Naive thymus-derived CD4-positive, alpha-beta T cell (primary cell): ENCODE measurements at regions not wholly inside any gene's neighbourhood (a gene's known extent, or its start where the extent isn't known, plus 50 kb on each side); places are given as distances from the start of the nearest gene placed in this dataset.

Experiments
- ATAC-seq: fragments of 150-1000 bp; cut with Tn5 transposase; 2 replicates; pipeline ENCODE4 v1.10.0; 2021; ENCODE audit warnings: mild to moderate bottlenecking, moderate library complexity
- CTCF ChIA-PET: fragments of 350-600 bp; sonication (Branson Sonifier 250); formaldehyde crosslinking; loops from one replicate; lab custom pipeline; 2021; ENCODE audit warnings: antibody characterized with exemption; lab: Charles Lee
- POLR2A ChIA-PET: fragments of 350-600 bp; sonication (Branson Sonifier 250); formaldehyde crosslinking; loops from one replicate; lab custom pipeline; 2021; ENCODE audit warnings: antibody characterized with exemption, inconsistent platforms; lab: Charles Lee
- DNase-seq, 9 donors: peaks; one replicate each; pipeline versions ENCODE4 v3.0.0 to v3.0.0-alpha.2; 2020 to 2022; ENCODE audit warnings: mixed read lengths in 1 of 9
- H3K27ac ChIP-seq: one replicate; pipeline ENCODE4 v1.7.0; 2013; ENCODE audit warnings: mild to moderate bottlenecking, low read depth, low read length, moderate library complexity
- H3K27me3 ChIP-seq, 2 donors: one replicate each; pipeline ENCODE4 v1.7.0; 2013; ENCODE audit warnings: low read length in 2 of 2, mild to moderate bottlenecking in 2 of 2, moderate library complexity in 2 of 2; ENCODE audit not compliant: control insufficient read depth in 2 of 2, insufficient read depth in 2 of 2
- H3K36me3 ChIP-seq, 3 experiments: 1 replicate in 2 of 3; 2 replicates in 1 of 3; pipeline ENCODE4 v1.7.0; 2013; ENCODE audit warnings: low read length in 3 of 3, mild to moderate bottlenecking in 3 of 3, moderate library complexity in 1 of 3; ENCODE audit not compliant: insufficient read depth in 3 of 3, control insufficient read depth in 2 of 3
- H3K4me1 ChIP-seq, 2 donors: one replicate each; pipeline ENCODE4 v1.7.0; 2013; ENCODE audit warnings: low read length in 2 of 2, mild to moderate bottlenecking in 2 of 2, moderate library complexity in 1 of 2; ENCODE audit not compliant: control insufficient read depth in 2 of 2, insufficient read depth in 2 of 2
- H3K4me3 ChIP-seq: 2 replicates; pipeline ENCODE4 v1.7.0; 2013; ENCODE audit warnings: mild to moderate bottlenecking, low read length
- H3K9me3 ChIP-seq, 3 experiments: 1 replicate in 2 of 3; 2 replicates in 1 of 3; pipeline ENCODE4 v1.7.0; 2013; ENCODE audit warnings: low read length in 3 of 3; ENCODE audit not compliant: control insufficient read depth in 2 of 3
- H3K27ac Mint-ChIP-seq, 9 donors: one replicate each; pipeline ENCODE4 v1.8.0; 2020 to 2022; ENCODE audit warnings: mixed read lengths in 9 of 9, mild to moderate bottlenecking in 8 of 9, moderate library complexity in 5 of 9, inconsistent platforms in 2 of 9
- H3K27me3 Mint-ChIP-seq, 5 donors: one replicate each; pipeline ENCODE4 v1.8.0; 2021 to 2022; ENCODE audit warnings: mixed read lengths in 5 of 5, mild to moderate bottlenecking in 1 of 5
- H3K36me3 Mint-ChIP-seq, 5 donors: one replicate each; pipeline ENCODE4 v1.8.0; 2020 to 2022; ENCODE audit warnings: mixed read lengths in 5 of 5, mild to moderate bottlenecking in 3 of 5, inconsistent platforms in 1 of 5
- H3K4me1 Mint-ChIP-seq, 7 donors: one replicate each; pipeline ENCODE4 v1.8.0; 2020 to 2022; ENCODE audit warnings: mixed read lengths in 7 of 7, mild to moderate bottlenecking in 3 of 7, inconsistent platforms in 1 of 7
- H3K4me3 Mint-ChIP-seq, 10 donors: one replicate each; pipeline ENCODE4 v1.8.0; 2020 to 2022; ENCODE audit warnings: mild to moderate bottlenecking in 10 of 10, mixed read lengths in 10 of 10, moderate library complexity in 6 of 10, inconsistent platforms in 2 of 10
- H3K9me3 Mint-ChIP-seq, 11 donors: one replicate each; pipeline ENCODE4 v1.8.0; 2020 to 2022; ENCODE audit warnings: mixed read lengths in 11 of 11, mild to moderate bottlenecking in 4 of 11, inconsistent platforms in 1 of 11, moderate library complexity in 1 of 11
- intact Hi-C, 2 donors: fragments of 100-400 bp; cut with micrococcal nuclease; formaldehyde crosslinking; loops; one replicate each; pipeline ENCODE4 v1.15.1; 2023

- Histone ChIP-seq H3K4me1 (no peaks in the 10 kb centered on the region), H3K9me3 (no peaks in the 10 kb centered on the region), H3K4me3 (no peak overlapping the region), H3K27ac (no peak overlapping the region), H3K36me3 (no peaks in the 10 kb centered on the region), H3K27me3 (no peaks in the 10 kb centered on the region)
- ATAC-seq (no peak), DNase-seq (no peak)
- Mint-ChIP-seq H3K36me3 (no peaks in the 10 kb centered on the region), H3K4me1 (no peaks in the 10 kb centered on the region), H3K4me3 (no peak overlapping the region), H3K27me3 (no peaks in the 10 kb centered on the region), H3K9me3 (peaks cover 0 to 19% (median 6%) of the 10 kb centered on the region in 11 donors), H3K27ac (no peak overlapping the region)
- intact Hi-C loops = no loop called here
- ChIA-PET POLR2A (no interaction called here), CTCF (no interaction called here)
Observed at GRCh38 chr16:51532551-51532950, 381.5 kb upstream of the SALL1 start.

DNA sequence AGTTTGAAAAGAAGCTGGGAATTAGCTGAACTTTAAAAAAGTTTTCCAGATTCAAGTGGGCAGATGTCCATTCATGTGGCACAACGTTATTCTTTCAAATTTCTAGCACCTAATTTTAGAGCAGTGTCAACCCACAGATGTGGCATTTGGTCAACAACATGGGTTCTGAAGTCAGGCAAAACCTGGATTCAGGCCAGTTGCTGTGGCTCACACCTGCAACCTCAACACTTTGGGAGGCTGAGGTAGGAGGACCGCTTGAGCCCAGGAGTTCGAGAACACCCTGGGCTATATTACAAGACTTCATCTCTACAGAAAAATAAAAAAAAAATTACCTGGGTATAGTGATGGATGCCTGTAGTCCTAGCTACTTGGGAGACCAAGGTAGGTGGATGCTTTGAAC is 380.2 kb upstream of the SALL1 start:
- intact Hi-C loops = no loop called here
- no peaks in the 10 kb centered on the region for H3K9me3 ChIP-seq
- no peaks in the 10 kb centered on the region for H3K4me1 ChIP-seq
- DNase-seq = no peak
- no peak for ATAC-seq
- H3K4me3 Mint-ChIP-seq = no peak overlapping the region
- no peaks in the 10 kb centered on the region for H3K27me3 Mint-ChIP-seq
- peaks cover 0 to 24% (median 8%) of the 10 kb centered on the region in 11 donors for H3K9me3 Mint-ChIP-seq
- H3K4me3 ChIP-seq = no peak overlapping the region
- H3K27ac Mint-ChIP-seq = no peak overlapping the region
- H3K27me3 ChIP-seq = no peaks in the 10 kb centered on the region
- H3K27ac ChIP-seq = no peak overlapping the region
- ChIA-PET POLR2A (no interaction called here), CTCF (no interaction called here)
- H3K4me1 Mint-ChIP-seq = no peaks in the 10 kb centered on the region
- H3K36me3 Mint-ChIP-seq = no peaks in the 10 kb centered on the region
- H3K36me3 ChIP-seq = no peaks in the 10 kb centered on the region

DNA sequence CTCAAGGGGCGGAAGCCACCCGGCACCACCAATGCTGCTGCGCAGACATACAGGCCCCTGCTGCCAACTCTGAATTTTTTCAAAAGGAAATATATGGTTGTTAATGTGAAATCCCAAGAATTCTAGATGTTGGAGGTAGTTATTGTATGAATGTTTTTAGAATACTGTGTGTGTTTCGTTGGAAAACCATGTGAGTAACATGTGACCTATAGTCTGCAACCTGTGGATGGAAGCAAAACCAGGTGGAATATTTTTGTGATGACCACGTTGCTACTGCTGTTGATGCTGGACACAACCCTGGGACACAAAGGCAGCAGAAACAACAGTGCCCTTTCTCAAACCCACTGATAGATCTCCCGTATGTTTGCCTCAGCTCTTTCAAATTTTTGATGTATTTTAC is 376.3 kb upstream of the SALL1 start:
- no peak overlapping the region for H3K4me3 Mint-ChIP-seq
- Histone ChIP-seq H3K4me3 (no peak overlapping the region), H3K27me3 (no peaks in the 10 kb centered on the region), H3K36me3 (no peaks in the 10 kb centered on the region), H3K9me3 (no peaks in the 10 kb centered on the region), H3K27ac (no peak overlapping the region), H3K4me1 (no peaks in the 10 kb centered on the region)
- H3K27me3 Mint-ChIP-seq = no peaks in the 10 kb centered on the region
- H3K27ac Mint-ChIP-seq = no peak overlapping the region
- peaks cover 3 to 27% (median 14%) of the 10 kb centered on the region in 11 donors for H3K9me3 Mint-ChIP-seq
- no peaks in the 10 kb centered on the region for H3K4me1 Mint-ChIP-seq
- CTCF ChIA-PET = no interaction called here
- ATAC-seq (no peak), DNase-seq (no peak)
- POLR2A ChIA-PET = no interaction called here
- peaks cover 0 to 4% (median 0%) of the 10 kb centered on the region in 5 donors for H3K36me3 Mint-ChIP-seq
- intact Hi-C loops = no loop called here

DNA sequence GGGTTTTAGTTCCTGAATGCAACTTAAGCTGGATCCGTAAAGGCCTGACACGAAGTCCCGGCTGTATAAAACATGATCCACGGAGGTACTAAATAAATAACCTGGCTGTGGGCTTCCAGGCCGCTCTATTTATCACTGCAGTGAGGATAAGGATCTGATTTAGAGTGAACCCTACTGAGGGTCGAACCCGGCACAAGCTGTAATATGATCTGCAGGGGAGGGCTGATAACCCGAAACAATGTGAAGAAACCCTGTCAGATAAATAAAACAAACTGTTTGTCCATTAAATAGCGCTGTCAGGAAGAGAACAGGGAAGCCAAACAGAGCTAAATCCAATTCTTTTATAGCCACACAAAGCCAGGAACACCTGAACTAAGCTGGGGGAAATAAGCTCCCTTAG is 375.6 kb upstream of the SALL1 start:
- Mint-ChIP-seq H3K4me3 (no peak overlapping the region), H3K9me3 (peaks cover 3 to 29% (median 20%) of the 10 kb centered on the region in 11 donors), H3K27me3 (no peaks in the 10 kb centered on the region), H3K4me1 (no peaks in the 10 kb centered on the region), H3K36me3 (peaks cover 0 to 4% (median 0%) of the 10 kb centered on the region in 5 donors), H3K27ac (no peak overlapping the region)
- no peaks in the 10 kb centered on the region for H3K4me1 ChIP-seq
- no peak overlapping the region for H3K4me3 ChIP-seq
- ChIA-PET POLR2A (no interaction called here), CTCF (no interaction called here)
- no peaks in the 10 kb centered on the region for H3K36me3 ChIP-seq
- ATAC-seq = no peak
- intact Hi-C loops = no loop called here
- no peaks in the 10 kb centered on the region for H3K9me3 ChIP-seq
- no peak overlapping the region for H3K27ac ChIP-seq
- no peak for DNase-seq
- no peaks in the 10 kb centered on the region for H3K27me3 ChIP-seq

GRCh38 chr16:51524555-51525373 is 373.7 kb upstream of the SALL1 start:
- POLR2A ChIA-PET = no interaction called here
- H3K4me1 ChIP-seq = no peaks in the 10 kb centered on the region
- ATAC-seq (no peak), DNase-seq (no peak)
- H3K4me3 ChIP-seq = no peak overlapping the region
- H3K4me1 Mint-ChIP-seq = no peaks in the 10 kb centered on the region
- no peak overlapping the region for H3K4me3 Mint-ChIP-seq
- no peak overlapping the region for H3K27ac Mint-ChIP-seq
- H3K9me3 Mint-ChIP-seq = peaks cover 3 to 29% (median 23%) of the 10 kb centered on the region in 11 donors
- H3K9me3 ChIP-seq = no peaks in the 10 kb centered on the region
- H3K27me3 ChIP-seq = no peaks in the 10 kb centered on the region
- H3K27me3 Mint-ChIP-seq = no peaks in the 10 kb centered on the region
- intact Hi-C loops = no loop called here
- no peaks in the 10 kb centered on the region for H3K36me3 ChIP-seq
- CTCF ChIA-PET = no interaction called here
- H3K27ac ChIP-seq = no peak overlapping the region
- peaks cover 0 to 4% (median 0%) of the 10 kb centered on the region in 5 donors for H3K36me3 Mint-ChIP-seq

DNA sequence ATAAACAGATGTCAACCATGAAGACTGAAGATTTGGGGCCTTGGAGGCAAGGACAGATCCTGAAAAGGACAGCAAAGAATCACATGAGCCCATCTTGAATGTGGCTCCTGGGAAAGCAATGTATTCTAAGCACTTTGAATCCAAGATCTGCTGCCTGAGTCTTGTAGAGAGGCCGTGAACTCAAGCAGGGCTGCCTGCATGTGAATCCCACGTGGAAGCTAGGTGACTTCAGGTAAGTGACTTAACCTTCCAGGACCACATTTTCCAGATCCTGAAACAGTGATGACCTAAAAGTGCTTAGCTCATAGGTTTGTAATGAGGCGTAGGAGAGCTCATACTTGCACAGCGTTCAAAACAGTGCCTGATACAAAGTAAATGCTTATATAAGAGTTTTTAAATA is 373.0 kb upstream of the SALL1 start:
- H3K27me3 Mint-ChIP-seq = no peaks in the 10 kb centered on the region

DNA sequence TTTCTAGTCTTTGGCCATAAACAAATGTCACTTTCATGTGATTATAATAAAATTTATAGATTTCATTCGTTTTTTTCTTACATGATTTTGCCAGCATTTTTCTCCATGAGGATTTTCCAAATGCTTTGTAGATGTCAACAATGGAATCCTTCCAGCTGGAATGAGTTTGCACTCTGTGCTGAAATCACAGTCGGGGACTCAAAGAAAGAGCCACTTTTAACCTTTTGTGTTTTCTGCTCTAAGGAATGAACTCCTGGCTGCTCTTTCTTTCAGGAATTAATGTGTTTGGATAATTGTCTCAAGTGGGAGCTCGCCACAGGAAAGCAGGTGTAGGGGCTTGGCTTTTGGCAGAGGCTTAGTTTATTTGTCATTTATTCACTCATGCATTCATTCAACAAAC is 372.3 kb upstream of the SALL1 start:
- Histone ChIP-seq H3K27ac (no peak overlapping the region), H3K4me3 (no peak overlapping the region), H3K36me3 (no peaks in the 10 kb centered on the region), H3K4me1 (no peaks in the 10 kb centered on the region), H3K9me3 (no peaks in the 10 kb centered on the region), H3K27me3 (no peaks in the 10 kb centered on the region)
- ATAC-seq (no peak), DNase-seq (no peak)
- Mint-ChIP-seq H3K27ac (no peak overlapping the region), H3K36me3 (peaks cover 0 to 4% (median 0%) of the 10 kb centered on the region in 5 donors), H3K27me3 (no peaks in the 10 kb centered on the region), H3K4me1 (no peaks in the 10 kb centered on the region), H3K9me3 (peaks cover 3 to 39% (median 25%) of the 10 kb centered on the region in 11 donors), H3K4me3 (no peak overlapping the region)
- intact Hi-C loops = no loop called here
- POLR2A ChIA-PET = no interaction called here
- CTCF ChIA-PET = no interaction called here

More for the DNA sequence above, 373.0 kb upstream of the SALL1 start:
- no peak overlapping the region for H3K4me3 Mint-ChIP-seq
- no peak for DNase-seq
- H3K27ac Mint-ChIP-seq = no peak overlapping the region
- Histone ChIP-seq H3K9me3 (no peaks in the 10 kb centered on the region), H3K36me3 (no peaks in the 10 kb centered on the region), H3K4me3 (no peak overlapping the region), H3K27ac (no peak overlapping the region), H3K27me3 (no peaks in the 10 kb centered on the region), H3K4me1 (no peaks in the 10 kb centered on the region)
- ChIA-PET POLR2A (no interaction called here), CTCF (no interaction called here)
- ATAC-seq = no peak
- no peaks in the 10 kb centered on the region for H3K4me1 Mint-ChIP-seq
- H3K36me3 Mint-ChIP-seq = peaks cover 0 to 4% (median 0%) of the 10 kb centered on the region in 5 donors
- peaks cover 3 to 34% (median 28%) of the 10 kb centered on the region in 11 donors for H3K9me3 Mint-ChIP-seq
- intact Hi-C loops = no loop called here
